LNCaP clone FGC (cell line): ENCODE measurements at regions not wholly inside any gene's neighbourhood (a gene's known extent, or its start where the extent isn't known, plus 50 kb on each side); places are given as distances from the start of the nearest gene placed in this dataset.

Source experiments
- DNase-seq: peaks from one replicate; pipeline ENCODE4 v3.0.0-alpha.2; 2011; ENCODE audit warnings: low read depth
- H3K4me3 ChIP-seq: 2 replicates; pipeline ENCODE4 v1.5.1; 2011; ENCODE audit warnings: mild to moderate bottlenecking, low read depth, low read length, control low read depth
- TF ChIP-seq, protein P1 (sequence below): IDR thresholded peaks from 2 replicates; pipeline ENCODE4 v1.5.1; 2012; ENCODE audit warnings: mild to moderate bottlenecking; ENCODE audit not compliant: control insufficient read depth, insufficient read depth; ENCODE audit errors: extremely low read depth

DNA sequence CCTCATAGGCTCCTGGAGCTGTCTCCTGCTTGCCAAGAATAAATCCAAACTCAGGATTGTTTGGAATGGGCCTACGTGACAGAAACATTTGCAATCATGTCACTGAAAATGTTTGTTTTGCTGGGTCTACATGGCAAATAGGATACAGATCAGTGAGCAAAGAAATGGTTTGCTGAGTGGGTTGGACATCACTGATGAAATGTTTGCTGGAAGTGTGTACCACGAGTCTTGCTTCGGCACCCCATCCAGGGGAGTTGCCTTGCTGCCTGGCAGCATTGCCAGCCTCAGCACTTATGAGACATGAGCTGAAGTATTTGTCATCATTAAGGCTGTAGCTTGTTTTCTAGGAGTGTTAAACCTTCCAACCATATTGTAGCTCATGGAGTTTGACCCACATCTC, 213.3 kb upstream of the CFAP20DC start:
- no peak for DNase-seq
- no peak overlapping the region for H3K4me3 ChIP-seq
- TF ChIP-seq, protein P1, sequence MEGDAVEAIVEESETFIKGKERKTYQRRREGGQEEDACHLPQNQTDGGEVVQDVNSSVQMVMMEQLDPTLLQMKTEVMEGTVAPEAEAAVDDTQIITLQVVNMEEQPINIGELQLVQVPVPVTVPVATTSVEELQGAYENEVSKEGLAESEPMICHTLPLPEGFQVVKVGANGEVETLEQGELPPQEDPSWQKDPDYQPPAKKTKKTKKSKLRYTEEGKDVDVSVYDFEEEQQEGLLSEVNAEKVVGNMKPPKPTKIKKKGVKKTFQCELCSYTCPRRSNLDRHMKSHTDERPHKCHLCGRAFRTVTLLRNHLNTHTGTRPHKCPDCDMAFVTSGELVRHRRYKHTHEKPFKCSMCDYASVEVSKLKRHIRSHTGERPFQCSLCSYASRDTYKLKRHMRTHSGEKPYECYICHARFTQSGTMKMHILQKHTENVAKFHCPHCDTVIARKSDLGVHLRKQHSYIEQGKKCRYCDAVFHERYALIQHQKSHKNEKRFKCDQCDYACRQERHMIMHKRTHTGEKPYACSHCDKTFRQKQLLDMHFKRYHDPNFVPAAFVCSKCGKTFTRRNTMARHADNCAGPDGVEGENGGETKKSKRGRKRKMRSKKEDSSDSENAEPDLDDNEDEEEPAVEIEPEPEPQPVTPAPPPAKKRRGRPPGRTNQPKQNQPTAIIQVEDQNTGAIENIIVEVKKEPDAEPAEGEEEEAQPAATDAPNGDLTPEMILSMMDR, result no peak

GRCh38 chr3:59262076-59262498, 212.3 kb upstream of the CFAP20DC start:
- H3K4me3 ChIP-seq, result no peak overlapping the region
- no peak for DNase-seq
- TF ChIP-seq, protein P1, result no peak

DNA sequence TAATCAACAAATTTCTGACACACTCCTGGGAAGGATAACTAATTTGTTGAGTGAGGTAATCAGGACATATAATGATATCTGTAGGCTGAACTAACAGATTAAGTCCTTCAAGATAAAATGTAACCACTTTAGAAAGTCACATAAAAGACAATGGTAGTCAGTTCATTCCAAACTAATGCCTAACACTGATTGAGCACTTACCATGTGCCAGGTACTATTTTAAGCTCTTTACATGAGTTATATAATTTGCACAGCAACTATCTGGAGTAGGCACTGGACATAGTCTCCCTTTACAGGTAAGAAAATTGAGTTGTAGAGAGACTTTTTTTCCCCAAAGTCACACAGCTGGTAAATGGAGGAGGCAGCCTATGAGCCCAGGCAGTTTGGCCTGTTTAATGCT, 211.2 kb upstream of the CFAP20DC start:
- TF ChIP-seq, protein P1, result no peak
- H3K4me3 ChIP-seq, result no peak overlapping the region
- DNase-seq, result no peak

DNA sequence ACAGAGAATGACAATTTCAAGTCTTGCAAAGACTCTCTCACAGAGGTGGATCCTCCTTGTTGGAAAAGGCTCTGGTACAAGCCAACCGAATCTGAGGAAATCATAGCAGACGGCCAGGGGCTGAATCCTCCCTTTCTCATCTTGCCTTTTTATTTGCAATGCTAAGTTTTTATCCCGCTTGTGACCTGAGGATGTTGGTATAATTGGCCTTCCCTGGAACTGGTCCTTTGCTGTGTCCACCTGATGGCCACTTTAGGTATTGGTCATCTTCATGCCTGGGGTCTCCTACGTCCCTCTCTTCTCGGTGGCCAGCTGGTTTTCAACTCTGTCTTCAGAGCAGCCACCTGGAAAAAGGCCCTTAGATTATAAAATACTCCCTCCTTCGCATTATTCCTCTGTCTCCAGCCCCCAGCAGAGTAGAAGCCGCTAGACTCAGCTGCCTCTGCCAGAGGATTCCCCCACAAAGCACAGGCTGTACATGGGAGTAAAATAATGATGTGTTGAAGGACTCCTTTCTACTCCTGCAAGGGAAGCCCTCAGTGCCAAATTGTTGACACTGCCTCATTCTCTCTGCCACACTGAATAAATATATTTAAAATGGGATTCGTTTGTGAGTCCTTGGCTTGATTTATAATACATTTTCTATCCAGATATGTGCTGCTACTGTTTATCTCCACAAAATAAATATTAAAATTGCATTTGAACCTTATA, 208.9 kb upstream of the CFAP20DC start:
- DNase-seq, result no peak
- no peak overlapping the region for H3K4me3 ChIP-seq
- TF ChIP-seq, protein P1, result no peak

GRCh38 chr3:59257506-59257905, 207.7 kb upstream of the CFAP20DC start:
- no peak overlapping the region for H3K4me3 ChIP-seq
- DNase-seq, result no peak
- TF ChIP-seq, protein P1, result no peak

DNA sequence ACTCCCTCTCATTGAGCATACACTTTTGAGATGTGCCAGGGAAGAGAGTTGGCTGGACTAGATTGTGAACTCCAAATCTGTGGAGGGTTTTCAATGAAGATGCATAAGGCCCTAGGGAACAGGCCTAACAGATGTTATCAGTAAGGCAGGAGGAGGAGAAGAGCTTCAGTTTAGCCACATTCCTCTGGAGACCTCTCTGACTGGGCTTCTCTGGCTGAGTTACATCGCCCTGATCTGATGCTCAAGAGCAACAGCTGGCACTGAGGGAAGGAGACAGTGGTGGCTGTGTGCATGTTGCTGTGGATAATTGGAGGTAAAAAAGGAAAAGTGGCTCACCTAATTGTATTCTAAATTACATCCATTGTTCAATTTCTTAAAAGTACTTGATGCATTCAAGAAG, 206.4 kb upstream of the CFAP20DC start:
- TF ChIP-seq, protein P1, result no peak
- DNase-seq, result no peak
- H3K4me3 ChIP-seq, result no peak overlapping the region

- TF ChIP-seq, protein P1, result no peak
- DNase-seq, result no peak
- no peak overlapping the region for H3K4me3 ChIP-seq
Observed at GRCh38 chr3:59254976-59255375, 205.2 kb upstream of the CFAP20DC start.
